Right lobe of liver (tissue), 4 donors: ENCODE measurements at regions not wholly inside any gene's neighbourhood (a gene's known extent, or its start where the extent isn't known, plus 50 kb on each side); places are given as distances from the start of the nearest gene placed in this dataset.

Source experiments
- CTCF ChIP-seq, 4 donors: fragments of 200-600 bp in 3 of 4; fragments of 450-650 bp in 1 of 4; IDR thresholded peaks; one replicate each; pipeline versions ENCODE4 v1.5.1 to v1.8.0; 2016 to 2022; ENCODE audit warnings: antibody characterized with exemption in 4 of 4, mild to moderate bottlenecking in 2 of 4
- POLR2A ChIP-seq: fragments of 450-650 bp; IDR thresholded peaks from one replicate; pipeline ENCODE4 v1.6.1; 2017; ENCODE audit warnings: antibody characterized with exemption, mild to moderate bottlenecking
- donor health status: DM: no; HTN: no; CAD: no.
- donor health status: DM: no; HTN: no; CAD: no.
- donor health status: DM: no; HTN: yes; CAD: no.

DNA sequence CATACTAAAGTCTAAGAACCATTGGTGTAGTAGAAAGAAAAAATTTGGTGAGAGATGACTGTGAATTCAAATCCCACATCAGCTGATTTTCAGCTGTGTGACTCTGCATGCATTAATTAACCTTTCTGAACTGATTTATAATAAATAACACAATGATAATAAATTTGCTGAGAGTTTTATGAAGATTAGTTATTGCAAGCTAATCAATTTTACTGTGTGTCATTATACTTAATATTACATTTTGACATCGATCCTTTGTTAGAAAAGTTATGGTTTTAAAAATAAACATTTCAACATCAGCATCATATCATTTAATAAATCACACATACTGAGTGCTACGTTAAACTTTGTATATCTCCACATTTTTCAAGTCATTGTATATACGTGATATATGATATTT lies 599.7 kb upstream of the MMS22L start:
- TF ChIP-seq POLR2A (no peak), CTCF (IDR thresholded peaks at IDR 0.05) (no peak)
